GM18951 (cell line): ENCODE measurements at regions not wholly inside any gene's neighbourhood (a gene's known extent, or its start where the extent isn't known, plus 50 kb on each side); places are given as distances from the start of the nearest gene placed in this dataset.

Experiments used
- POLR2A ChIP-seq: IDR thresholded peaks from 4 replicates; pipeline ENCODE4 v1.6.1; 2011; ENCODE audit warnings: mild to moderate bottlenecking; ENCODE audit not compliant: insufficient read length, insufficient read depth; ENCODE audit errors: extremely low read depth
- in situ Hi-C: fragments of 300-500 bp; cut with MboI; formaldehyde crosslinking; loops from one replicate; pipeline ENCODE4 v1.12.0; 2022; ENCODE audit warnings: low sequenced_read_pairs, mixed read lengths, inconsistent platforms; ENCODE audit not compliant: unreplicated experiment

- TF ChIP-seq POLR2A: no peak
- in situ Hi-C loops: no loop called here
Observed at GRCh38 chr2:181252262-181253148, 204.7 kb upstream of the ITGA4 start.

DNA sequence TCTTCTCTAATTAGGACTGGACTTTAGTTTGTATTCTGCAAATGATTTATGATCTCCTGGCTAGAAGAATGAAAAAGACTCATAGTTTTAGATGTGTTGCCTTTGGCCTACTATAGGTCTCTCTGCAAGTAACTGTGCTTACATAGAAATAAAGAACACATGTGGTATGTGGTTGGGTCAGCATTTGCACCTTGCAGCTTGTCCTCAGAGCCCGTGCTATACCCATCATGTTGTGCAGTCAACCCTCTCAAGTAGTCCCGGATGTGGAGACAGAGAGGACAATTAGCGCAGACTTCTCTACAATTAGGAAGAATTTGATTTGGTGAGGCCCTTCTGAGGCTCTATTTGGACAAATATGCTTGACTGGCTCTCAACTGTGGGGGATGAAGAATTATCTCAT is 203.7 kb upstream of the ITGA4 start:
- in situ Hi-C loops: no loop called here
- TF ChIP-seq POLR2A: no peak

DNA sequence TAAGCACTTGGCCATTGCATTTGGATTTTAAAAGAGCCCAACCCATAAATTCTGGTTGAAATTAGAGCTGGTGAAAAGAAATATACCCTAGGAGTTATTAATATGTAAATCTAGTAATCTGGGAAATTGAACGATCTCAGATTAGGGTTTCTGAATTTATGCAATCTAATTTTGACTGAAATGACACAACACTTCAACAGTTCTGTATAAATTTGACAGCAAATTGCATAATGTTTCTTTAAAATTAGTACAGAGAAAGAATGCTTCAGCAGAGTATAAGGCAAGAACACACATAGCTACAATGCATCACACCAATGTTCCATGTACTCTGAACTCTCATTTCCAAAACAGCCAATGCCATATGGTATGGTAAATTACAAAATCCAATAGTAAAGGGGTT is 201.5 kb upstream of the ITGA4 start:
- TF ChIP-seq POLR2A: no peak
- in situ Hi-C loops: no loop called here

DNA sequence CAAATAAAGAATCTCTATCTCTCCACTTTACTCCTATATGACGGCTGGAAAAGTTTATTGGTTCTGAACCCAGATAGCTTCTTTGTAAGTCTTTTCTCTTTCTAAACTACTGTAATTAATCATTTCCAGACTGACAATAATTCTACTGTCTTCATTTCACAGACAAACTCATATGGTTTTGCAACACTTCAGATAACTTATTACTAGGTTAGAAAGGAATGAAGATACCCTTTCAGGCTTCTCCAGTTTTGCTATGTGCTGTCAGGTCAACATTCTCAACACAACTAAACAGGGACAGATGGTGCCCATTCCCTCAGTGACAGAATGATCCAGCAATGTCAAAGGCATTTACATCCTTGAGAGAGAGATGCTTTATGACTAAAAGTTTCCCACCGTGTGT is 198.5 kb upstream of the ITGA4 start:
- in situ Hi-C loops: no loop called here
- TF ChIP-seq POLR2A: no peak

- no peak for TF ChIP-seq POLR2A
- in situ Hi-C loops: no loop called here
Observed at GRCh38 chr2:181262782-181263181, 194.4 kb upstream of the ITGA4 start.

DNA sequence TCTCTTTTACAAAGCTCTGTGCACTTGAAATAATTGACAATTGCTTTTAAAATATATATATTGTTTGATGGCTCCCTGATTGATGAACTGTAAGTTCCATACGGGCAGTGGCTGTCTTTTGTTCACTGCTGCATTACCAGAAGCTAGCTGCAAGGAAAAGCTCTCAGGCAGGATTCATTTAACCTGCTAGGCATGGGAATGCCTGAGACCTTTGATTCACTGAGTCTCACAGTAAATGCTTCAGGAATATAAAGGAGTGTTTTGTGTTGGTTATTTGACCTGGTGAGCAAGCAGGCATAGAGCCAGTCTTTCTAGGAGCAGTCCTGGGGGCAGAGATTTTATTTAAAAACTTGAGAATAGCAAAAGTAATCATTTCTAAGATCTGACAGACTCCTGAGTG is 193.2 kb upstream of the ITGA4 start:
- no peak for TF ChIP-seq POLR2A
- in situ Hi-C loops: no loop called here

DNA sequence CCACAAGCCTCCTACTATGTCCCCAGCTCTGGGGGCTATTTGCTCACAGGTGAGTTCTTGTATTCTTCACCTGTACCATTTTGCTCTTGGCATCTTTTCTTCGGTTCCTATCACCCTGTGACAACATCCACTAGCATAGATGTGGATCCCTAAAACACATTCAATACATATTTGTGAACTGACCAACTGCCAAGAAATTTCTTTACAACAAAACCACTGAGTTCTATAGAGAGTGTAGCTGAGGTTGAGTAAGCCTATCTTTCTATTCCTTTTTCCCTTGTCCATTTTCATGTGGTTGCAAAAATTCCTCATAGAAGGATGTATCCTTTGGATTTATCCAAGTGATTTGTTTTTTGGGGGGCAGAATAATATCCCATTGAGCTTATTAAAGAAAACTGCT is 192.7 kb upstream of the ITGA4 start:
- no peak for TF ChIP-seq POLR2A
- in situ Hi-C loops: no loop called here

GRCh38 chr2:181266614-181267013 is 190.6 kb upstream of the ITGA4 start:
- in situ Hi-C loops: no loop called here
- no peak for TF ChIP-seq POLR2A

GRCh38 chr2:181268174-181268867 is 188.9 kb upstream of the ITGA4 start:
- in situ Hi-C loops: no loop called here
- no peak for TF ChIP-seq POLR2A

DNA sequence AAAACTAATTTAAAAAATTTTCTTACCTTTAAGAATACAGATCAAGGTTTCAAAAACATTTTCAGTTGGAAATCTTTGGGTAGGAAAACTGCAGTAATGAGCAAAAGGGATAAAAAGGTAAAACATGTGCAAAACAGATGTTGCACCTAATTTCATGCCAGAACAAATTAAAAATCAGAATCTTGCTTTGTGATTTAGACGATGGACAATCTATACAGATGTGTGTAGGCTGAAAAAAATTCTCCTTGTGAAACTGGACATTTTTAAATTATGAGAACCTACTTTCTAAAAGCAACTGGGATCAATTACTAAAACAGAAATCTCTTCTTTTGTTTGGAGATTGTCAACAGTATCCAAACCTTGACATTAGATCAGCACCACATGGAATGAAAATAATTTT is 183.2 kb upstream of the ITGA4 start:
- no peak for TF ChIP-seq POLR2A
- in situ Hi-C loops: no loop called here

- TF ChIP-seq POLR2A: no peak
- in situ Hi-C loops: no loop called here
Observed at GRCh38 chr2:181275643-181276070, 181.5 kb upstream of the ITGA4 start.

DNA sequence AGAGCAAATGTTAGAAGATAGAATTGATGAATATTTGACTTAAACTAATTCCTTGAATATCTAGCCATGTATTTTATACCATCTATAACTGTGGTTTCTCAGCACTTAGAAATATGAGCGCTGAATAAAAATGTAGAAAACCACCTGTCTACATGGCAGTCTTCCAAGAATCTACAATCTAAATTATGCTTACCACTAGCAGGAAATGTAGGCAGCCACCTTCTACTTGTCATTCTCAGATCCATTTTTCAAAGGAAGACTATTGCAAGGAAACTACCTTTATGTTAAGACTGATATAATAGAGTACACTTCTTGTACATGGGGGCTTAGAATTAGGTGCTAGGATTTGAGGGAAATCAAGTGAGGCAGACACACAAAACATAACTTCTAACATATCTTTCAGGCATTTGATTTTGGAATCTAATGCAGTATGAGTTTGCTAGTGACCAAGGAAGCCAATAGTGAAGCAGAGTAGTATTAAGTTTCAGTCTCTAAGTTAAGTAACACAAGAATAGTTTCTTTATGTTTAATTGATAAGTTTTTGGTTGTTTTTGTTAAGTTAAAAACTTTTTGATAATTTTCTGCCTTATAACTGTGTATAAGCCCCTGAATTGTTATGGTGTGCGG is 175.9 kb upstream of the ITGA4 start:
- in situ Hi-C loops: no loop called here
- TF ChIP-seq POLR2A: no peak

GRCh38 chr2:181285116-181285515 is 172.1 kb upstream of the ITGA4 start:
- in situ Hi-C loops: no loop called here
- TF ChIP-seq POLR2A: no peak
